Ovary (tissue), 7 donors: ENCODE measurements at regions not wholly inside any gene's neighbourhood (a gene's known extent, or its start where the extent isn't known, plus 50 kb on each side); places are given as distances from the start of the nearest gene placed in this dataset.

Experiments used
- DNase-seq, 5 donors: peaks; one replicate each; pipeline ENCODE4 v3.0.0-alpha.2; 2019 to 2020
- H3K27ac ChIP-seq, 2 donors: fragments of 200-600 bp; one replicate each; pipeline versions ENCODE4 v1.5.1 to v1.8.0; 2019 to 2022
- H3K27me3 ChIP-seq: fragments of 200-600 bp; one replicate; pipeline ENCODE4 v1.8.0; 2022
- H3K36me3 ChIP-seq: fragments of 200-600 bp; sonication (generic); one replicate; pipeline ENCODE4 v1.5.1; 2019
- H3K4me1 ChIP-seq: one replicate; pipeline ENCODE4 v1.8.1; 2013; ENCODE audit warnings: mild to moderate bottlenecking, moderate library complexity; ENCODE audit not compliant: insufficient read depth
- H3K4me3 ChIP-seq: fragments of 200-600 bp; sonication (generic); one replicate; pipeline ENCODE4 v1.5.1; 2017
- H3K9me3 ChIP-seq, 2 donors: fragments of 200-600 bp in 1 of 2; sonication (generic) in 1 of 2; one replicate each; pipeline versions ENCODE4 v1.5.1 to v1.8.1; 2013 to 2019; ENCODE audit warnings: mild to moderate bottlenecking in 1 of 2, moderate library complexity in 1 of 2
- CTCF ChIP-seq, 3 donors: fragments of 450-650 bp in 2 of 3; fragments of 200-600 bp in 1 of 3; IDR thresholded peaks; one replicate each; pipeline versions ENCODE4 v1.5.1 to v1.8.0; 2016 to 2022; ENCODE audit warnings: antibody characterized with exemption in 3 of 3, mild to moderate bottlenecking in 1 of 3
- EP300 ChIP-seq: sonication (generic); formaldehyde crosslinking; IDR thresholded peaks from one replicate; pipeline ENCODE4 v1.6.1; 2017; ENCODE audit warnings: antibody characterized with exemption
- POLR2A ChIP-seq: fragments of 450-650 bp; IDR thresholded peaks from one replicate; pipeline ENCODE4 v1.6.1; 2017; ENCODE audit warnings: antibody characterized with exemption, mild to moderate bottlenecking, moderate library complexity
- WGBS, 3 donors: extraction: QIAGEN DNeasy Blood & Tissue Kit in 1 of 3; methylation state at CpG; one replicate each; pipeline versions ENCODE4 v1.1.5 to v1.1.7; 2013 to 2017; 5-methylcytosine and 5-hydroxymethylcytosine counted together
- intact Hi-C, 4 donors: fragments of 100-400 bp; cut with DNase I; formaldehyde crosslinking; loops; one replicate each; pipeline versions ENCODE4 v1.11.0 to v1.15.1; 2022 to 2023
- donor health status: DM: no; HTN: no; CAD: no; lungs with moderate emphysema.
- donor health status: DM: no; HTN: no; CAD: no.
- donor health status: Bipolar disorder and iron deficiency.
- donor health status: DM: no; HTN: no; CAD: no.
- donor health status: DM: yes; HTN: yes; CAD: no.

- H3K27ac ChIP-seq = no peak overlapping the region
- no peak for DNase-seq
- H3K4me3 ChIP-seq = no peak overlapping the region
- WGBS, 3 donors = 27 to 31% (median 29%) methylated on average over 4 of the region's 4 CpGs
- H3K9me3 ChIP-seq = no peaks in the 10 kb centered on the region
- TF ChIP-seq POLR2A = no peak
- TF ChIP-seq EP300 = no peak
- TF ChIP-seq CTCF (IDR thresholded peaks at IDR 0.05) = no peak
- no peaks in the 10 kb centered on the region for H3K36me3 ChIP-seq
- no peaks in the 10 kb centered on the region for H3K27me3 ChIP-seq
- peaks cover 3% of the 10 kb centered on the region for H3K4me1 ChIP-seq
- intact Hi-C loops = no loop called here
Measured at GRCh38 chr2:136235546-136235945, 117.6 kb upstream of the CXCR4 start.

GRCh38 chr2:136234261-136234660 lies 116.3 kb upstream of the CXCR4 start:
- H3K27me3 ChIP-seq = no peaks in the 10 kb centered on the region
- no peak overlapping the region for H3K4me3 ChIP-seq
- no peaks in the 10 kb centered on the region for H3K9me3 ChIP-seq
- no peaks in the 10 kb centered on the region for H3K36me3 ChIP-seq
- peaks cover 3% of the 10 kb centered on the region for H3K4me1 ChIP-seq
- DNase-seq = no peak
- 89 to 93% (median 90%) methylated on average over 7 of the region's 7 CpGs for WGBS, 3 donors
- TF ChIP-seq CTCF (IDR thresholded peaks at IDR 0.05) = no peak
- no peak for TF ChIP-seq POLR2A
- TF ChIP-seq EP300 = no peak
- no peak overlapping the region for H3K27ac ChIP-seq
- intact Hi-C loops = no loop called here

- no peaks in the 10 kb centered on the region for H3K9me3 ChIP-seq
- no peak overlapping the region for H3K27ac ChIP-seq
- H3K4me1 ChIP-seq = peaks cover 1% of the 10 kb centered on the region
- no peak for DNase-seq
- intact Hi-C loops = no loop called here
- no peaks in the 10 kb centered on the region for H3K27me3 ChIP-seq
- H3K4me3 ChIP-seq = no peak overlapping the region
- no peak for TF ChIP-seq POLR2A
- no peak for TF ChIP-seq CTCF (IDR thresholded peaks at IDR 0.05)
- no peak for TF ChIP-seq EP300
- H3K36me3 ChIP-seq = no peaks in the 10 kb centered on the region
Measured at GRCh38 chr2:136233298-136233697, 115.3 kb upstream of the CXCR4 start.

- 40 to 50% (median 45%) methylated on average over 7 of the region's 7 CpGs for WGBS, 3 donors
- DNase-seq = no peak
- Histone ChIP-seq H3K36me3 (no peaks in the 10 kb centered on the region), H3K4me3 (no peak overlapping the region), H3K9me3 (no peaks in the 10 kb centered on the region), H3K27ac (no peak overlapping the region), H3K4me1 (no peaks in the 10 kb centered on the region), H3K27me3 (no peaks in the 10 kb centered on the region)
- intact Hi-C loops = no loop called here
- no peak for TF ChIP-seq EP300
- no peak for TF ChIP-seq POLR2A
- no peak for TF ChIP-seq CTCF (IDR thresholded peaks at IDR 0.05)
Measured at GRCh38 chr2:136232456-136233172, 114.7 kb upstream of the CXCR4 start.
